ENCODE measurements at regions not wholly inside any gene's neighbourhood (a gene's known extent, or its start where the extent isn't known, plus 50 kb on each side); places are given as distances from the start of the nearest gene placed in this dataset.
A peak's percentile ranks its signal among the peaks of the same experiment; 100 is the strongest.
"Not testable (repeated sequence)": the region's sequence is repeated elsewhere in the genome, so short reads cannot be mapped to it uniquely, and the experiment has no call there.

DNA sequence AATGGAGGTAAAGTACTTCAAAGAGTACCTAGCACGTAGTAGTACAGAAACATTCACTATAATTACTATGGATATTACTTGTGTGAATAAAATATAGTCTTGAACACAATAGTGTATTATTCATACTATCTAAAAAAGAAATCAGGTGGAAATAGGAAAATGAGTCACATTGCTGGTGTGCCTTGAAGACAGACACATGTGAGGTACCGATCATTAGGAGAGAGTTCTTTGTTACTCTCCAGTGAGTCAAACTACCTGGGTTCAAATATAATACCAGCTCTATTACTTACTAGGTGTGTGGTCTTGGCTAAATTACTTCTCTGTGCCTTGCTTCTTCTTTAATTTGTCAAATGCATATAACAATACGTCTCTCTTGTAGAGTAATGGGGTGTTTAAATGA, 50.8 kb upstream of the BEND6 start:
- no peak for DNase-seq

DNA sequence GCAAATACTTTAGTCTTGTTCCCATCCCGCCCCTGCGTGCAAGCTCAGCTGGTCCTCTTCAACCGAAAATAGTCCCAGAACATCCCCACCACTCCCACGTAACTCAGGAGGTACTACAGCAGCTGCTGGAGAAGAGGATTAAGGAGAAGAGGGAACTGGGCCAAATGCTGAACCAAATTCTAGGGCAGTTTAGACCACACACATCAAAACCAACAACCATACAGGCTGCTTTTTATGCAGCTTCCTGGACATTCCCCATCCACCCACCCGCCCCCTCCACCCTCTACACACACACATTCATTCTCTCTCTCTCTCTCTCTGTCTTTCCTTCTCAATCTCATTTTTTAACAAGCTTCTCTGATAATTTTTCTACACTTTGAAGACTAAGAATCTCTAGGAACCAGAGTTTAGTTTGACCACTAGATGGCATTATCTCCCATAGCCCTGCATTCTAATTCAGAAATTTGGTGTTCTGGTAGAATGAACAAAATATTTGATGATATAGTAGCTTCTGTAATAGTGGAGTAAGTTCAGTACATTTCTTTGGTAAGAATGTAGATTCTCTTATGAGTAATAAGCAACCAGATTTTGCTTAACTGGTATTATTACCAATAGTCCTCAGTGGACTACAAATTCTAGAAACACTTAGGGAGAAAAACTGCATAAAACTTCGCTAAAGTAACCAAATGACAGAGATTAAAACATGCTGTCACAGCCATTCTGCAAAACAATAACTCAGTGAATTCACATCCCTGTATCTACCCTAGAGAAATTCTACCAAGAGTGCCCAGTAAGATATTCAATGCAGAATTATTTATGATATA, 52.1 kb upstream of the BEND6 start:
- peak; percentile 65 to 82 for DNase-seq

DNA sequence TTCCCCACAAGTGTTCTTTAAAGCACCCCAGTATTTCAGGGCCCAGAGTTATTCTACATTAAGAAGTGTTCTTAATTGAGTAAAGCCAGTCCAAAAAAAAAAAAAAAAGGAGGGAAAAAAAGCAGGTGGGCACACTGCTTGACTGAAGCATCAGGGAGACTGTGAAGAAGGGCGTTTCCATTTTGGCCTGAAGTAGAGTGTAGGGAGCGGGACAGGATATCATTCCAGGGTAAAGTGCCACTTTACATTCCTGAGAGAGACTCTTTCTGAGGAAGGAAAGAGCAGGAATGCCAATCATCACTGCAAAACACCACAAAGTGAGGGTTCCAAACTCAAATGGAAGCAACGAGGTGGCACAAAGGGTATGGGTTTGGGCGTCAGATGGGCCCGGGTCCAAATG, 54.1 kb upstream of the BEND6 start:
- DNase-seq: no peak

DNA sequence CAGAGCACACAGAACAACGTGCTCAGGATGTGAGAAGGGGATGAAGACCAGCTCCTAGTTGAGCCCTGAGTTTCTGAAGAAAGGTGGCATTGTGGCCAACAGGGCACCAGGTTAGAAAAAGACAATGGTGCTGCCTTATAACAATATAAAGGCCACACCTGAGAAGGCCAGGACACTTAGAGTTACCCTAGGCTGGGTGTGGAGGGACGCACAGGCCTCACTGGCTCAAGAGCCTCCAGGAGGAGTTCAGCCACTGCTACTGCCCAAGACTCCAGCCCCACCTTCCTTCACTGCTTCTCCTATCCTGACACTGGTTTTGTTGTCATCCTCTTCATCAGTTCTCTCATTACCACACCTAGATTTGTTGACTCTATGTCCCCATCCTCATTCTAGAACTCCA, 55.2 kb upstream of the BEND6 start:
- DNase-seq: no peak

DNA sequence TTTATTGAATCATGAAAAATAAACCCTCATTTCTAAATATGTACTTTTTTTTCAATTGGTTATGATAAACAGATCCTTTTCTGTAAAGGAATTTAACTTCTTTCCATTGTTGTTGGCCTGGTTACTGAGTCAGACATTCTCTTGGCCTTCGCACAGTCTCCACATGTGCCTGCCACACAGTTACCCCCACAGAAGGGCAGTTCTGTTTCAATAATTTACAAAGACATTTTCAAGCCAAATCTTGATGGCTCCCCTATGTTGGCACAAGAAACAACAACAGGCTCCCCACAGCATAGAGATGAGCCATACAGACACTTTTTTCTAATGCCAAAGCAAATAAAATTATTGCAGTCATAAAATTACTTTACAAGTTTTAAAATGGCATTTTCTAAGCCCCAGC, 55.6 kb upstream of the BEND6 start:
- DNase-seq: no peak

DNA sequence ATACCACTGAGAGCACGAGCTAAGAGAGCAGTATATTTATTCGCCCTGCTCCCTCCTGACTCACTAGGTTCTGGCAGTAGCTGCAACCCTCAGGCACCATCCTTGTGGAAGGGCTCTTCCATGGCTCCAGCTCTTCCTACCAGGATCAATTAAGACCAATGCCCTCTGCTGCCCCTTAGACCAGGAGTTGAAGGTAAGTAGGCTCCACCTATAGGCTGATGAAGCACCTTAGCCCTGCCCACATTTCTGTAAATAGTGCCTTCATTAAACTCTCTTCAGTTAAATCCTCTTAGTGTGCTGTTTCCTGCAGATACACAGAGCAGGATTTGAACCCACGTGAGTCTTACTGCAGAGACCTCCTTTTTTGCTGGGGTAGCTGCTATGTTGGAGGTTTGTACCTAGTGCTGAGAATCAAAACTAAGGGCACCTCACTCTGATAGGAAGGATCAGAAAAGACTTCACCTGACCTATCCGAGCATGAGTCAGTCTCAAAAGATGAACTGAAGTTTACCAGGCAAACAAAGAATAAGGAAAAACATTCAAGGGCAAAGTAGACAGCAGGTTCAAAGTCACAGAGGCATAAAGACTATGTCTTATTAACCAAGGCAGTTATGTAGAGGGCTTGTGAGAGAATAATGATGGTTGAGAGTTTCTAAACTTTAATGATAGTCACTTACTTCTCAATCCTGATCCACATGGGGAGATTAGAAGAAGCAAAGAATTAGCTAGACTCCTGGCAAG, 56.9 kb upstream of the BEND6 start:
- no peak for DNase-seq

DNA sequence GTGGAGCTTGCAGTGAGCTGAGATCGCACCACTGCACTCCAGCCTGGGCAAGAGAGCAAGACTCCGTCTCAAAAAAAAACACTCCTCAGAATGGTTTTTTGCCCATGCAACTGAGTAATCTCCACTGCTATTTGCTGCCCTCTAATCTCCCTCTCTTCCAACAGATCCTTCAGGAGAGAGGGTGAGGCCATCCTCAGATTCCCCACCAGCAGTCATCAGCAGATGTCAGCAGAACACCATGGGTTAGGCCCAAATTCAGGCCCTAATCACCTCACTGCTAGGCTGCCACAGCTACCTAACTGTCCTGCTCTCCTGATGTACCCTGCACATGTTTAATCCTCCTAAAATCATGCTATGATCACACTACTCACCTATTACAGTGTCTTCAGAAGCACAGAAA, 63.2 kb upstream of the BEND6 start:
- DNase-seq: peak; percentile 40 to 68

DNA sequence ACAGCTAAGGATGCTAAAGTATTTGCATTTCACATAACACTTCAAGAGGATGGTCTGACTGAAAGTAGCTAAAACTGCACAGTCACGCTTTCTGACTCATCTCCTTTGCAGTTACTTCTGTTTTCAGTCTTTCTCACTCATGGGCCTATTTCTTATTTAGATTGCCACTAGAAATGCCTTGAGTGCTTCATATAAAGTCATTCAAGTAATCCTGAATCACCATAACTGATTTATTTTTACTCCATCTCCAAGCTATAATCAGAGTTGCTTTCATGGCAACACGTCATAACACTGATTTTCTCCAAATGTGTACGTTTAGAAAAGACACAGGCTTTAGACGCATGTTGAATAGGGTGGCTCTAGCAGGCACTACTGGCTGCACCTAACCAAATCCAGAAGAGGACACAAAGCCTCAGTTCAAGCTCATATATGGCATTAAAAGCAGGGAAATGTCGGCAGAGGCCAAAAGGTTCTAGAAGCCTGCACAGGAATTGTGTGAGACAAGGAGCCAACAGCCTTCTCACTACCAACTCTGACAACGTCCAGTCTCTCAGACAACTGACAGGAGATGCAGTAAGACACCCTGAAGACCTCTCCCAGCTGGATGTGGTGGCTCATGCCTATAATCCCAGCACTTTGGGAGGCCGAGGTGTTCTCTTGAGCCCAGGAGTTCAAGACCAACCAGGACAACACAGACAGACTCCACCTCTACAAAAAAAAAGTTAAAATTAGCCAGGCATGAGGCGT, 64.1 kb upstream of the BEND6 start:
- DNase-seq: no peak

DNA sequence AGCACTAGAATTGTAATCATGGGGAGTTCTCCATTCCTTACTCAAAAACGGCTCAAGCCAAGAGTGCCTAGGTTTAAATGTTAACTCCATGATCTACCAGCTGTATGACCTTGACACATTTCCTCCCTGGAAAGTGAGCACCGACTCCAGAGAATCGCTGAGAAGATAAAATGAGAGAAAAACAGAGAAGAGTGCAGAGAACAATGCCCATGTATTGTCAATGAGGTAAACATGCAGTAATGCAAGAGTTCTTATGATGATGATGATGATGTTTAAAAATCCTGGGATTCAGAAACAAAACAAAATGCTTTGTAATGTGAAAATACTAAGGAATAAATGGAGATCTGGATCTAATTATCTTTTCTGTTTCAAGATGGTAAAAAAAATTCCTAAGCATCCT, 64.8 kb upstream of the BEND6 start:
- DNase-seq: no peak

DNA sequence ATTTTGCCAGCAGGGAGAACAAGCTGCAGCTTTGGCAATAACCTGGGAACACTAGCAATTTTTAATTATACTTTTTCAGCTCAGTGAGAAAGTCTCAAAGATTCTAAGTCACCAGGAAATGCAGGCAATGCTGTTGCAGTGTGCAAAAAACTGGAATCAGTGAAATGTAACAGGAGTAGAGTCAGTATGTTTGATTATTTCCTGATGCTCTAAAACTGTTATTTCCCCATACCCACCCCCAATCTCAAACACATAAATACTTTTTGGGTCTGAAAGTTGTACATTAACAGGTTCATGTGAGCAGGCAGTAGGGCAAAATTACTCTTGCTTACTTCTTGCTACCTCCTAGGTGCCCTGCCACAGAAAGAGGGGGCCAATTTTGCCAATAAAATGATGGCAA, 65.4 kb upstream of the BEND6 start:
- DNase-seq: no peak

DNA sequence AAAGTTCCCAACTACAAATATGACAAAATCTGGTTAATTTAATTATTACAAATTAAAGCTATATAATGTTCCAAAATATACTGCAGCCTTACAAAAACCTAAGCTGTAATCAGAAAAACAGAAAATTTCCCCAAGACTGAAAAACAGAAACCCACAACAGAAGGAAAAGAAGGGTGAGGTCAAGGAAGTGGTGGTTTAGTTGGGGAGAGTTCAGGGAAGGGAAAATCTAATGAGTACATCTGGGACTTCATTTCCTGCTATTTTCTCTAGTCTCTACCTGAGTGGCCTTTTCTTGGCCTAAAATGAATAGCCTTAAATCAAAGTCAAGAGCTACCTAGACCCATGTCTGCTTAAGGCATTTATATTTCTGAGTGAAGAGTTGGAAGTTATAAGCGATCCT, 66.2 kb upstream of the BEND6 start:
- no peak for DNase-seq

DNA sequence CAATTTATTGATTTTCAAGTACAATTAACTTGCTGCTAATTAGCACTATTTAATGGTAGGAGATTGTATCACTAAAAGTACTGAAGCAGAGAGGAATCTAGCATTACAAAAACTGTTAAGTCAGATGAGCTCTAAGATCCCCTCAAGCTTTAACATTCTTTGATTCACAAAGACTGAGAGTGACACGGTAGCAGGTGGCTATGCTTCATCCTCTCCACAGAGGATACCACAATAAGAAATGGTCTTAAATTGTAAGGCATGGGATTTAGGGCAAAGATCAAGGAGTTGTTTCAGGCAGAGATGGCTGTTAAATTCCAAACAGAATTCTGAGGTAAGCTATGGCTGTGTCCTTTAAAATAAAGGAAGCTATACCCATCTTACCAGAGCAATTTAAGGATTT, 67.8 kb upstream of the BEND6 start:
- no peak for DNase-seq

DNA sequence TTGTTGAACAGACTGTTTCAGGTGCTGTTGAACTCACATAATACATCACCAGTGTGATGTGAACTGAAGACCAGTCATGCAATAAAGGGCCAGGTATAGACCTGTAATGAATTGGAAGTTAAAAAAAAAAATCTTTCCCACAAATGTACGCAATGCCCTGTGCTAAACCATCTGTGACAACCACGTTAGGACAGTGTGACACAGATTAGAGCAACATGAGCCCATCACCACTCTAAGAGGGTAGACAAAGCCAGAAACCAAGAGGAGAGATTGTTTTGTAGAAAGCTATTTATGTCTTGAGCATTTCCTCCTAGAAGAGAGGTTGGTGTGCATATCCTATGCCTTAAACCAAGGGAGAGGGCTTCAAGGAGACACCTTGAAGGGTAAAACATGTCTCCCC, 77.0 kb upstream of the BEND6 start:
- DNase-seq: no peak

DNA sequence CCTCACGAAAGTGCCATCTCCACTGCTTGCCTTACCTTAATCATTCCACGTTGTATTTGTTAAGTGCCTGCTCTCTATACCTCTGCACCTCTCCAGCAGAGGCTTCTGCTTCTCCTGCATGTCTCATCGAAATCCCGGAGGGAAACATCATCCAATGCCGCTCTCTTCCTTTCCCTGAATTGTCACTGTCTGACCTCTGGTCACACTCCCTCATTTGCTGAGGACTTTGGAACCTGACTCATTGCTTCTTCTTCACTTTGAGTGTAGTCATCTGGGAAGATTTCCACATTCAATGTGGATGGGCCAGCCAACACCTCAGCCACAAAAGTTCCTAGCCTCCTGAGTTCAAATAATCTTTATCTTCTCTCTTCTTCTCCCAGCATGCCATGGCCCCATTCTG, 78.9 kb upstream of the BEND6 start:
- DNase-seq: no peak

DNA sequence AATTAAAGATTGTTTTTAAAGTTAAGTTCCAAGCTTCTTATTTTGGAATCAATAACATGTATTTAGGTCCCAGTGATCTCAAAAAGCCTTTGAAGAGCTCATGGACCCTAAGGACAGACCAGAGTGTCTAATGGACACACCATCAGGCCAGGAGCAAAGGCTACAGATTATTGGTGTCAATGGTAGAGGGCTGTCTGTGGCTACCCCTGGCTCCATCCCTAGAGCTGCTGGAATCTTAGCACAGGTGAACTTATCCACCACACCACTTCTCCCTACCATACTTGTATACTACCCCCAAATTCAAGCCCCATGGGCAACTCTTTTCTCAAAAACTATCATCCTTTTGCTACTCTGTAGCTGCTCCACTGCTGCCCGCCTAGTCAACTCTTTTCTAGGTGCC, 79.4 kb upstream of the BEND6 start:
- DNase-seq: no peak

DNA sequence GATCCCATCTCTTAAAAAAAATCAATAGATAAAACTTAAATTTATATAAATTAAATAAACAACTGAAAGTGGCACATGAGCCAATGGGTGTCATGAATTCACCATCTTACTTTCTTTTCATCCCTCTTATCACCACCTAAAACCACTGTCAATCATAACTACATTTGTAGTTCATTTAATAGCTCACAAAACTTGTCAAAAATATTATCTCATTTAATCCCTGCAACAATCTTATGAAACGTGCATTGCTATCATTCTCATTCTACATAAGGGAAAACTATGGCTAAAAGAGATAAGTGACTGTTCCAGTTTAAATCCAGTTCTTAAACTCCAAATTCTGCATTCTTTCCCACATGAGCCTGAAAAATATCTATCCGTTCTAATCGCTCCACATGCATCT, 80.6 kb upstream of the BEND6 start:
- DNase-seq: no peak

DNA sequence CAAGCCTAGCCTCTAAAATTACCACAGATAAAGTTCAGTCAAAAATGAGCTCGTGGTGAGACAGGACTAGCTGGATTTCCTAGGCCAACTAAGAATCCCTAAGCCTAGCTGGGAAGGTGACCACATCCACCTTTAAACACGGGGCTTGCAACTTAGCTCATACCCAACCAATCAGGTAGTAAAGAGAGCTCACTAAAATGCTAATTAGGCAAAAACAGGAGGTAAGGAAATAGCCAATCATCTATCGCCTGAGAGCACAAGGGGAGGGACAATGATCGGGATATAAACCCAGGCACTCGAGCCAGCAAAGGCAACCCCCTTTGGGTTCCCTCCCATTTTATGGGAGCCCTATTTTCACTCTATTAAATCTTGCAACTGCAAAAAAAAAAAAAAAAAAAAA, 84.9 kb upstream of the BEND6 start:
- DNase-seq: not testable (repeated sequence)

DNA sequence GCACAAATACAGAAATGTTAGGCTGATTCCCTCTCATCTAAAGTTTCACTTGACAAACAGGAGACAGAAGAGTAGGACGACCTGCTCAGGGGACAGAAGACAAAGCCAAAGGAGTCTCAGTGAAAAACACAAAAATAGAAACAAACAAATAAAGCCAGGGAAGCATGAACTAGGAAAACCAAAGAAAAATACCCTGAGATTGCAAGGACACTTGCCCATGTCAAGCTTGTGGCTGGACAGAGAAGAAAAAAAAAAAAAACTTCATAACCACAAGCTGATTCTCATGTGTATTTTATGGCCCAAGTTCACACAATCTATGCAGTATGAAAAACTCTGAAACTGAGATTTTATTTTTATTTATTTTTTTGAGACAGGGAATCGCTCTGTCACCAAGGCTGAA, 85.6 kb upstream of the BEND6 start:
- no peak for DNase-seq

DNA sequence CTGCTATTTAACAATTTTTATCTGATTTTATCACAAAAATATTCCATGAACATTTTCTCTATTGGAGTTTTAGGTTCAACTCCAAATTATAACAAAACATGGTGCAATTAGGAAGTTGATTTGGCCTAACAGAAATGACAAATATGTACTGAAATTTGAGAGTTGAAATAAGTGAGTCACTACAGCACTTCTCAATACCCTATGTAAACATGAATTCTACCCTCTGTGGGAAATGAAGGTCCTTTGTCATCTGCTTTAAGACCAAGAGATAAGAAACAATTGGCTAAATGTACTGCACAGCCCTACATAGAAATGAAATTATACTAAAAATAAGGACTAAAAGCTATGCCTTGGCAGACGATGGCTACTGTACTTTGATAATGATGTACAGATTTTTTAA, 86.2 kb upstream of the BEND6 start:
- no peak for DNase-seq

DNA sequence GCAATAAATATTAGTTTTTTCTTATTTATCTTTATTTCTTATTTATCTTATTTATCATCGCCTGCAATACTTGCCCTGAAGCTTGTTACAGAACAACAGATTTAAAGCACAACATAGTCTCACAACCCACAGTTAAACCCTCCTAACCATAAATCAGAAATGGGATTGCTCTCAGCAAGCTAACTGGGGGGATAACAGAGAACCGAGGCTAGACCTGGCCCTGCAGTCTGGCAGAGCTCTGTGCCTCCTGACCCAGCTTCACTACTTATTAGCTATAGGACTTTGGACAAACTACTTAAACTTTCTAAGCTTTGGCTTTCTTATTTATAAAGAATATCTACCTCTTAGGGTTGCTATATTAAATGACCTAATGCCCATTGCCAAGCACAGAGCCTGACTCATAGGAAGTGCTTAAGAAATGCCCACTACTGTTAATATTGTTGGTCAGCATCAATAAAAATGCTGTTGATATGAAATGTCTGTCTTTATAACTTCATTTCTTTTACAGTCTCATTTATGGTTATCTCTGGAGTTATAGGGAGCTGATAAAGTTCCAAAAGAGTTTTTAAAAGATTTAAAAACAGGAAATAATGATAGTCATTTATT, 87.9 kb upstream of the BEND6 start:
- no peak for DNase-seq

DNA sequence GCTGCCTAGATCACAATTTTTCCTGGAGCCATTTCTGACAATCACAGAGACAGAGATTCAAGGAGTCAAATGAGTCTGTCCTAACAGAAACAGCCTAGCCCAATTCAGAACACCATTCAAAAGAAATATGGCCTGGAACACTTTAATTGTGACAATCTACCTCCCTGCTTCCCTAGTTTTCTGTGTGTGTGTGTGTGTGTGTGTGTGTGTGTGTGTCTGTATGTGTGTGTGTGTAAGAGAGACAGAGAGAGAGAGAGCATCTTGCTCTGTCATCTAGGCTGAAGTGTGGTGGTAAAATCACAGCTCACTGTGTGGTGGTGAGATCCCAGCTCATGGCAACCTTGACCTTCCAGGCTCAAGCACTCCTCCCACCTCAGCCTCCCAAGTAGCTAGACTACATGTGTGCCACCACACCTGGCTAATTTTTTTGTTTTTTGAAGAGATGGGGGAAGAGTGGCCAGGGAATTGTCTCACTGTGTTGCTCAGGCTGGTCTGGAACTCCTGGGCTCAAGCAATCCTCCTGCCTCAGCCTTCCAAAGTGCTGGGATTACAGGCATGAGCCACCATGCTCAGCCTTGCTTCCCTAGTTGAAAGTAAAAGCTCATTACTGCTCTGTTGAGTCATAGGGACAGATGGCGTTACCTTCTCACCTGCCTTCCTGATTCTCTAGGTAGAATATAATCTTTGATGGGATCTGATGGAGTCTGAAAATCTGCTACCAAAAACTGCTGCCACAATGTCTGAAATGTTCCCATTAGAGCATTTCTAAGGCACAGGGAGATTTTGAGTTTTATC, 89.6 kb upstream of the BEND6 start:
- no peak for DNase-seq

DNA sequence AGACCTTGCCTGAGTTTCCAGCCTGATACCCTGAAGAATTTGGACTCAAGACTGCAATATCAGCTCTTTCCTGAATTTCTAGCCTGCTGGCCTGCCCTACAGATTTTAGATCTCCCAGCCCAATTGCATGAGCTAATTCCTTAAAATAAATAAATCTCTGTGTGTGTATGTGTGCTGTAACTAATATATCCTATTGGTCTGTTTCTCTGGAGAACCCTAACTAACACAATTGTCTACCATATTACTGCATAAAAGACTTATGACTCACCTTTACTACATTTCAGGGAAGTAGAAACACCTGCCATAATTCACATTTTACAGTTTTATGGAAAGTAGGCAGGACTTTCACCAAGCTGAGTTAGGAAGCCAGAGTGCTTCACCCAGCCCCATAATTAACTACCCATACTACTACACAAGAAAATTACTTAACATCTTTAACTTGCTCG, 90.7 kb upstream of the BEND6 start:
- no peak for DNase-seq

DNA sequence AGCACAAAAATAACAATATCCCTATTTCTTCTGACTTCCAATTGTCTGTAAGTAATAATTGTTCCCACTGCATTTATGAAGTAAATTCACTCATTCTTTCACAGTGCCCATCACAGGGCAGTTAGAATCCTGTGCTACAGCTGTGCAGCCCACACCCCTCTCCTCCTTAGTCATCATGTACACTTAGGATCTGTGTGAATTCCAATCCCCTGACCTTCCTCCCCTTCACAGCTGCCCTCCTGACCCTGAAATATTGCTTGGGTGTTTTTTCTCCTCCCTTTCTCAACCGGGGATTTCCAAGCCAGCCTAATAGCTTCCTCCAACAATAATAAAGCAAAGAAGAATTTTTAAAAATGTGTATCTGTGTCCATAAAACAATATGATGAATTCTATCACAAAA, 91.5 kb upstream of the BEND6 start:
- no peak for DNase-seq

All from NCI-H524 (cell line).